ENCODE measurements at regions not wholly inside any gene's neighbourhood (a gene's known extent, or its start where the extent isn't known, plus 50 kb on each side); places are given as distances from the start of the nearest gene placed in this dataset.
"Not testable (repeated sequence)": the region's sequence is repeated elsewhere in the genome, so short reads cannot be mapped to it uniquely, and the experiment has no call there.

GRCh38 chr7:150003304-150003810 lies 129.6 kb downstream of the ATP6V0E2 start:
- no peak for TF ChIP-seq CTCF (IDR thresholded peaks at IDR 0.05; ENCODE audit: partially characterized antibody, unreplicated experiment)
- Mint-ChIP-seq H3K4me3 (ENCODE audit: unreplicated experiment) (no peak overlapping the region), H3K27ac (ENCODE audit: unreplicated experiment) (no peak overlapping the region), H3K36me3 (ENCODE audit: unreplicated experiment) (no peaks in the 10 kb centered on the region), H3K9me3 (ENCODE audit: unreplicated experiment) (no peaks in the 10 kb centered on the region), H3K27me3 (ENCODE audit: unreplicated experiment) (no peaks in the 10 kb centered on the region), H3K4me1 (ENCODE audit: low read depth, unreplicated experiment) (no peaks in the 10 kb centered on the region)
- DNase-seq, result no peak

- H3K27ac Mint-ChIP-seq (ENCODE audit: unreplicated experiment); DNase-seq; H3K4me3 Mint-ChIP-seq (ENCODE audit: unreplicated experiment); H3K27me3 Mint-ChIP-seq (ENCODE audit: unreplicated experiment); H3K4me1 Mint-ChIP-seq (ENCODE audit: low read depth, unreplicated experiment); H3K36me3 Mint-ChIP-seq (ENCODE audit: unreplicated experiment); H3K9me3 Mint-ChIP-seq (ENCODE audit: unreplicated experiment): not testable (repeated sequence)
Measured at GRCh38 chr7:150003973-150004372, 130.2 kb downstream of the ATP6V0E2 start.

GRCh38 chr7:150004843-150005242 lies 131.1 kb downstream of the ATP6V0E2 start:
- H3K27ac Mint-ChIP-seq (ENCODE audit: unreplicated experiment); H3K9me3 Mint-ChIP-seq (ENCODE audit: unreplicated experiment); H3K27me3 Mint-ChIP-seq (ENCODE audit: unreplicated experiment); H3K4me3 Mint-ChIP-seq (ENCODE audit: unreplicated experiment); H3K36me3 Mint-ChIP-seq (ENCODE audit: unreplicated experiment); H3K4me1 Mint-ChIP-seq (ENCODE audit: low read depth, unreplicated experiment); DNase-seq: not testable (repeated sequence)

- not testable (repeated sequence) for H3K9me3 Mint-ChIP-seq (ENCODE audit: unreplicated experiment); DNase-seq; H3K4me3 Mint-ChIP-seq (ENCODE audit: unreplicated experiment); H3K36me3 Mint-ChIP-seq (ENCODE audit: unreplicated experiment); H3K27me3 Mint-ChIP-seq (ENCODE audit: unreplicated experiment); H3K27ac Mint-ChIP-seq (ENCODE audit: unreplicated experiment); H3K4me1 Mint-ChIP-seq (ENCODE audit: low read depth, unreplicated experiment)
Measured at GRCh38 chr7:150009620-150010303, 136.0 kb downstream of the ATP6V0E2 start.

- H3K27me3 Mint-ChIP-seq (ENCODE audit: unreplicated experiment); H3K36me3 Mint-ChIP-seq (ENCODE audit: unreplicated experiment); H3K4me3 Mint-ChIP-seq (ENCODE audit: unreplicated experiment); H3K4me1 Mint-ChIP-seq (ENCODE audit: low read depth, unreplicated experiment); H3K9me3 Mint-ChIP-seq (ENCODE audit: unreplicated experiment); H3K27ac Mint-ChIP-seq (ENCODE audit: unreplicated experiment); DNase-seq: not testable (repeated sequence)
Measured at GRCh38 chr7:150016651-150017189, 143.0 kb downstream of the ATP6V0E2 start.

- not testable (repeated sequence) for H3K27ac Mint-ChIP-seq (ENCODE audit: unreplicated experiment); H3K4me1 Mint-ChIP-seq (ENCODE audit: low read depth, unreplicated experiment); H3K36me3 Mint-ChIP-seq (ENCODE audit: unreplicated experiment); H3K9me3 Mint-ChIP-seq (ENCODE audit: unreplicated experiment); H3K27me3 Mint-ChIP-seq (ENCODE audit: unreplicated experiment); DNase-seq; H3K4me3 Mint-ChIP-seq (ENCODE audit: unreplicated experiment)
Measured at GRCh38 chr7:150020210-150020609, 146.4 kb downstream of the ATP6V0E2 start.

GRCh38 chr7:150024550-150025490 lies 151.1 kb downstream of the ATP6V0E2 start:
- H3K27ac Mint-ChIP-seq (ENCODE audit: unreplicated experiment); H3K4me3 Mint-ChIP-seq (ENCODE audit: unreplicated experiment); H3K4me1 Mint-ChIP-seq (ENCODE audit: low read depth, unreplicated experiment); H3K36me3 Mint-ChIP-seq (ENCODE audit: unreplicated experiment); DNase-seq; H3K27me3 Mint-ChIP-seq (ENCODE audit: unreplicated experiment); H3K9me3 Mint-ChIP-seq (ENCODE audit: unreplicated experiment): not testable (repeated sequence)

- not testable (repeated sequence) for H3K9me3 Mint-ChIP-seq (ENCODE audit: unreplicated experiment); H3K27ac Mint-ChIP-seq (ENCODE audit: unreplicated experiment); H3K4me1 Mint-ChIP-seq (ENCODE audit: low read depth, unreplicated experiment); H3K4me3 Mint-ChIP-seq (ENCODE audit: unreplicated experiment); H3K27me3 Mint-ChIP-seq (ENCODE audit: unreplicated experiment); H3K36me3 Mint-ChIP-seq (ENCODE audit: unreplicated experiment); DNase-seq
Measured at GRCh38 chr7:150025802-150026201, 152.0 kb downstream of the ATP6V0E2 start.

- not testable (repeated sequence) for DNase-seq; H3K36me3 Mint-ChIP-seq (ENCODE audit: unreplicated experiment); H3K9me3 Mint-ChIP-seq (ENCODE audit: unreplicated experiment); H3K4me1 Mint-ChIP-seq (ENCODE audit: low read depth, unreplicated experiment); H3K27me3 Mint-ChIP-seq (ENCODE audit: unreplicated experiment); H3K4me3 Mint-ChIP-seq (ENCODE audit: unreplicated experiment); H3K27ac Mint-ChIP-seq (ENCODE audit: unreplicated experiment)
Measured at GRCh38 chr7:150028344-150029012, 154.7 kb downstream of the ATP6V0E2 start.

- not testable (repeated sequence) for H3K27me3 Mint-ChIP-seq (ENCODE audit: unreplicated experiment); H3K27ac Mint-ChIP-seq (ENCODE audit: unreplicated experiment); H3K36me3 Mint-ChIP-seq (ENCODE audit: unreplicated experiment); DNase-seq; H3K9me3 Mint-ChIP-seq (ENCODE audit: unreplicated experiment); H3K4me1 Mint-ChIP-seq (ENCODE audit: low read depth, unreplicated experiment); H3K4me3 Mint-ChIP-seq (ENCODE audit: unreplicated experiment)
Measured at GRCh38 chr7:150029013-150029389, 155.2 kb downstream of the ATP6V0E2 start.

- H3K4me3 Mint-ChIP-seq (ENCODE audit: unreplicated experiment); H3K9me3 Mint-ChIP-seq (ENCODE audit: unreplicated experiment); H3K27ac Mint-ChIP-seq (ENCODE audit: unreplicated experiment); DNase-seq; H3K4me1 Mint-ChIP-seq (ENCODE audit: low read depth, unreplicated experiment); H3K27me3 Mint-ChIP-seq (ENCODE audit: unreplicated experiment); H3K36me3 Mint-ChIP-seq (ENCODE audit: unreplicated experiment): not testable (repeated sequence)
Measured at GRCh38 chr7:150031733-150032132, 158.0 kb downstream of the ATP6V0E2 start.

All from glutamatergic neuron (in vitro differentiated cells).